SK-N-SH treated with all-trans-retinoic acid at 6 μM for 48 hours (cell line): ENCODE measurements at regions not wholly inside any gene's neighbourhood (a gene's known extent, or its start where the extent isn't known, plus 50 kb on each side); places are given as distances from the start of the nearest gene placed in this dataset.

Source experiments
- ATAC-seq: fragments of 200-7000 bp; cut with Tn5 transposase; 3 replicates; pipeline ENCODE4 v1.9.1; 2020; ENCODE audit warnings: mild to moderate bottlenecking, moderate library complexity
- ARNTL ChIP-seq: fragments of 450-650 bp; formaldehyde crosslinking; IDR thresholded peaks from 2 replicates; pipeline ENCODE4 v1.5.0; 2020; ENCODE audit warnings: low read depth, mild to moderate bottlenecking, moderate library complexity, borderline replicate concordance
- BACH2 ChIP-seq: fragments of 250-450 bp; sonication (Bioruptor Pico); IDR thresholded peaks from 2 replicates; pipeline ENCODE4 v1.9.0; 2021; ENCODE audit warnings: mild to moderate bottlenecking, borderline replicate concordance
- CSDC2 ChIP-seq: fragments of 250-450 bp; sonication (Bioruptor Pico); IDR thresholded peaks from 2 replicates; pipeline ENCODE4 v1.5.0; 2020; ENCODE audit warnings: mild to moderate bottlenecking, moderate library complexity
- ESRRG ChIP-seq: fragments of 250-450 bp; sonication (Bioruptor Pico); IDR thresholded peaks from 2 replicates; pipeline ENCODE4 v1.6.1; 2021; ENCODE audit warnings: mild to moderate bottlenecking
- GLIS3 ChIP-seq: fragments of 250-450 bp; sonication (Bioruptor Pico); IDR thresholded peaks from 2 replicates; pipeline ENCODE4 v1.5.0; 2020; ENCODE audit warnings: mild to moderate bottlenecking, moderate library complexity
- ISL1 ChIP-seq: fragments of 250-450 bp; sonication (Bioruptor Pico); IDR thresholded peaks from 2 replicates; pipeline ENCODE4 v2.1.2; 2022; ENCODE audit warnings: mild to moderate bottlenecking, moderate library complexity
- OSR1 ChIP-seq: fragments of 250-450 bp; sonication (Bioruptor Pico); IDR thresholded peaks from 2 replicates; pipeline ENCODE4 v1.8.0; 2022; ENCODE audit warnings: moderate library complexity, mild to moderate bottlenecking, inconsistent platforms
- PPARA ChIP-seq: fragments of 250-450 bp; sonication (Bioruptor Pico); IDR thresholded peaks from 2 replicates; pipeline ENCODE4 v1.5.0; 2020; ENCODE audit warnings: mild to moderate bottlenecking, borderline replicate concordance
- RARB ChIP-seq: fragments of 250-450 bp; sonication (Bioruptor Pico); IDR thresholded peaks from 2 replicates; pipeline ENCODE4 v1.8.0; 2021; ENCODE audit warnings: mild to moderate bottlenecking, moderate library complexity
- SNAI2 ChIP-seq: fragments of 250-450 bp; sonication (Bioruptor Pico); IDR thresholded peaks from 2 replicates; pipeline ENCODE4 v1.5.0; 2020; ENCODE audit warnings: mild to moderate bottlenecking, moderate library complexity
- TCF4 ChIP-seq: fragments of 250-450 bp; sonication (Bioruptor Pico); IDR thresholded peaks from 2 replicates; pipeline ENCODE4 v1.8.0; 2021; ENCODE audit warnings: mild to moderate bottlenecking, moderate library complexity, borderline replicate concordance
- TOX ChIP-seq: fragments of 250-450 bp; sonication (Bioruptor Pico); IDR thresholded peaks from 2 replicates; pipeline ENCODE4 v1.8.0; 2021; ENCODE audit warnings: mild to moderate bottlenecking, moderate library complexity, borderline replicate concordance
- ZC3H10 ChIP-seq: fragments of 250-450 bp; sonication (Bioruptor Pico); IDR thresholded peaks from 2 replicates; pipeline ENCODE4 v1.5.1; 2021; ENCODE audit warnings: mild to moderate bottlenecking, moderate library complexity
- ZFP3 ChIP-seq: fragments of 250-450 bp; sonication (Bioruptor Pico); IDR thresholded peaks from 2 replicates; pipeline ENCODE4 v1.5.0; 2020; ENCODE audit warnings: mild to moderate bottlenecking, moderate library complexity
- ZNF565 ChIP-seq: fragments of 450-650 bp; formaldehyde crosslinking; conservative IDR thresholded peaks from 2 replicates; pipeline ENCODE4 v1.5.0; 2020; ENCODE audit warnings: low read depth, mild to moderate bottlenecking, moderate library complexity
- ZNF70 ChIP-seq: fragments of 450-650 bp; formaldehyde crosslinking; IDR thresholded peaks from 2 replicates; pipeline ENCODE4 v1.5.0; 2020; ENCODE audit warnings: mild to moderate bottlenecking, moderate library complexity
- ZNF8 ChIP-seq: fragments of 450-650 bp; formaldehyde crosslinking; IDR thresholded peaks from 2 replicates; pipeline ENCODE4 v1.5.0; 2020; ENCODE audit warnings: mild to moderate bottlenecking, moderate library complexity
- TF ChIP-seq, protein P1 (sequence below): fragments of 250-450 bp; sonication (Bioruptor Pico); IDR thresholded peaks from 2 replicates; pipeline ENCODE4 v1.8.0; 2020; ENCODE audit warnings: mild to moderate bottlenecking, moderate library complexity, borderline replicate concordance
- TF ChIP-seq, protein P2 (sequence below): fragments of 250-450 bp; sonication (Bioruptor Pico); IDR thresholded peaks from 2 replicates; pipeline ENCODE4 v1.5.0; 2020; ENCODE audit warnings: mild to moderate bottlenecking, moderate library complexity
- TF ChIP-seq, protein P3 (sequence below): fragments of 250-450 bp; sonication (Bioruptor Pico); IDR thresholded peaks from 2 replicates; pipeline ENCODE4 v1.5.1; 2021; ENCODE audit warnings: mild to moderate bottlenecking, moderate library complexity
- TF ChIP-seq, protein P4 (sequence below): fragments of 250-450 bp; sonication (Bioruptor Pico); IDR thresholded peaks from 2 replicates; pipeline ENCODE4 v1.8.0; 2021; ENCODE audit warnings: low read depth, mild to moderate bottlenecking, moderate library complexity, borderline replicate concordance
- TF ChIP-seq, protein P5 (sequence below): fragments of 250-450 bp; sonication (Bioruptor Pico); IDR thresholded peaks from 2 replicates; pipeline ENCODE4 v1.5.1; 2020; ENCODE audit warnings: low read depth, mild to moderate bottlenecking, moderate library complexity

DNA sequence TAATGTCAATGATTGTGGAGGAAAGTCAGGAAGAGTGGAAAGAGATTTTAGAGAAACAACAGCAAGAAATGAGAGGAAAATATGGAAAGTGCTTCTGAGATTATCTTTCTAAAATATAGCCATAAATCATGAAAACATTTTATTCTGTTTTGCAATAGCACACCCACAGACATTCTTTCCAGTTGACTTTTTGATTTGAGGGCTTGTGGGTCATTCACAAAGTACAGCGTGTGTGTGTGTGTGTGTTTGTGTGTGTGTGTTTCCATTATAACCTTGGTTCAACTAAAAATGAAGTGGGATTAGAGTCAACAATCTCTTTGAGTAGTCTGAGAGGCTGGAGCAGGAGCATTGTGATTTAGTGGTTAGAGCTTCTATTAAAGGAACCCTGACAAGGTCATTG lies 116.6 kb upstream of the GAS1 start:
- ATAC-seq, result no peak; the same call in 2 of the 3 replicates
- no peak for TF ChIP-seq ZNF8 (CRISPR knock-in tag)
- peak; percentile 66; the same call in 1 of the 2 replicates for TF ChIP-seq ISL1
- TF ChIP-seq GLIS3, result no peak
- TF ChIP-seq ARNTL (CRISPR knock-in tag), result no peak
- TF ChIP-seq, protein P1, sequence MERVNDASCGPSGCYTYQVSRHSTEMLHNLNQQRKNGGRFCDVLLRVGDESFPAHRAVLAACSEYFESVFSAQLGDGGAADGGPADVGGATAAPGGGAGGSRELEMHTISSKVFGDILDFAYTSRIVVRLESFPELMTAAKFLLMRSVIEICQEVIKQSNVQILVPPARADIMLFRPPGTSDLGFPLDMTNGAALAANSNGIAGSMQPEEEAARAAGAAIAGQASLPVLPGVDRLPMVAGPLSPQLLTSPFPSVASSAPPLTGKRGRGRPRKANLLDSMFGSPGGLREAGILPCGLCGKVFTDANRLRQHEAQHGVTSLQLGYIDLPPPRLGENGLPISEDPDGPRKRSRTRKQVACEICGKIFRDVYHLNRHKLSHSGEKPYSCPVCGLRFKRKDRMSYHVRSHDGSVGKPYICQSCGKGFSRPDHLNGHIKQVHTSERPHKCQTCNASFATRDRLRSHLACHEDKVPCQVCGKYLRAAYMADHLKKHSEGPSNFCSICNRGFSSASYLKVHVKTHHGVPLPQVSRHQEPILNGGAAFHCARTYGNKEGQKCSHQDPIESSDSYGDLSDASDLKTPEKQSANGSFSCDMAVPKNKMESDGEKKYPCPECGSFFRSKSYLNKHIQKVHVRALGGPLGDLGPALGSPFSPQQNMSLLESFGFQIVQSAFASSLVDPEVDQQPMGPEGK (CRISPR knock-in tag), result no peak

DNA sequence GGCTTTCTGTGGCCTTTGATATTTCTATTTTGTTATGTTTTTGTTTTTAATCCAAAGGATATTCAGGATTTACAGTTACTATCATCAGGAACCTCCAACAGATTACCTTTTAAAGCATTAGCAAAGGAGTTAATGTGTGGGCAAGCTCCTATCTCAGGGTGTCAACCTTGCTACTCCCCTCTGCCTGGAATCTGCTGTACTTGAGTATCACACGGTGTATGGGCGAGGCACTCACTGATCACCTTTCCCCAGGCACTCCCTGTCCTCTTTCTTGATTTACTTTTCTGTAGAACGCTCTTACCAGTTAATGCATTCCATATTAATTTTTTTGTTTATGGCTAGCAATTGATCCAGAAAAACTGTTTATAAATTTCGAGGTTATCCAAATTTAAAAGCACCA lies 117.0 kb upstream of the GAS1 start:
- TF ChIP-seq ESRRG (CRISPR knock-in tag) (no peak), GLIS3 (no peak), ZNF8 (CRISPR knock-in tag) (no peak), ZFP3 (CRISPR knock-in tag) (no peak), OSR1 (CRISPR knock-in tag) (no peak), ZNF70 (CRISPR knock-in tag) (no peak), TCF4 (CRISPR knock-in tag) (no peak), ZC3H10 (CRISPR knock-in tag) (no peak), BACH2 (CRISPR knock-in tag) (no peak), PPARA (CRISPR knock-in tag) (no peak), RARB (CRISPR knock-in tag) (no peak), CSDC2 (CRISPR knock-in tag) (no peak), TOX (CRISPR knock-in tag) (no peak), ZNF565 (CRISPR knock-in tag) (no peak), SNAI2 (CRISPR knock-in tag) (no peak)
- TF ChIP-seq, protein P1 (CRISPR knock-in tag), result no peak
- TF ChIP-seq, protein P2, sequence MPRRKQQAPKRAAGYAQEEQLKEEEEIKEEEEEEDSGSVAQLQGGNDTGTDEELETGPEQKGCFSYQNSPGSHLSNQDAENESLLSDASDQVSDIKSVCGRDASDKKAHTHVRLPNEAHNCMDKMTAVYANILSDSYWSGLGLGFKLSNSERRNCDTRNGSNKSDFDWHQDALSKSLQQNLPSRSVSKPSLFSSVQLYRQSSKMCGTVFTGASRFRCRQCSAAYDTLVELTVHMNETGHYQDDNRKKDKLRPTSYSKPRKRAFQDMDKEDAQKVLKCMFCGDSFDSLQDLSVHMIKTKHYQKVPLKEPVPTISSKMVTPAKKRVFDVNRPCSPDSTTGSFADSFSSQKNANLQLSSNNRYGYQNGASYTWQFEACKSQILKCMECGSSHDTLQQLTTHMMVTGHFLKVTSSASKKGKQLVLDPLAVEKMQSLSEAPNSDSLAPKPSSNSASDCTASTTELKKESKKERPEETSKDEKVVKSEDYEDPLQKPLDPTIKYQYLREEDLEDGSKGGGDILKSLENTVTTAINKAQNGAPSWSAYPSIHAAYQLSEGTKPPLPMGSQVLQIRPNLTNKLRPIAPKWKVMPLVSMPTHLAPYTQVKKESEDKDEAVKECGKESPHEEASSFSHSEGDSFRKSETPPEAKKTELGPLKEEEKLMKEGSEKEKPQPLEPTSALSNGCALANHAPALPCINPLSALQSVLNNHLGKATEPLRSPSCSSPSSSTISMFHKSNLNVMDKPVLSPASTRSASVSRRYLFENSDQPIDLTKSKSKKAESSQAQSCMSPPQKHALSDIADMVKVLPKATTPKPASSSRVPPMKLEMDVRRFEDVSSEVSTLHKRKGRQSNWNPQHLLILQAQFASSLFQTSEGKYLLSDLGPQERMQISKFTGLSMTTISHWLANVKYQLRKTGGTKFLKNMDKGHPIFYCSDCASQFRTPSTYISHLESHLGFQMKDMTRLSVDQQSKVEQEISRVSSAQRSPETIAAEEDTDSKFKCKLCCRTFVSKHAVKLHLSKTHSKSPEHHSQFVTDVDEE (CRISPR knock-in tag), result no peak
- TF ChIP-seq, protein P3, sequence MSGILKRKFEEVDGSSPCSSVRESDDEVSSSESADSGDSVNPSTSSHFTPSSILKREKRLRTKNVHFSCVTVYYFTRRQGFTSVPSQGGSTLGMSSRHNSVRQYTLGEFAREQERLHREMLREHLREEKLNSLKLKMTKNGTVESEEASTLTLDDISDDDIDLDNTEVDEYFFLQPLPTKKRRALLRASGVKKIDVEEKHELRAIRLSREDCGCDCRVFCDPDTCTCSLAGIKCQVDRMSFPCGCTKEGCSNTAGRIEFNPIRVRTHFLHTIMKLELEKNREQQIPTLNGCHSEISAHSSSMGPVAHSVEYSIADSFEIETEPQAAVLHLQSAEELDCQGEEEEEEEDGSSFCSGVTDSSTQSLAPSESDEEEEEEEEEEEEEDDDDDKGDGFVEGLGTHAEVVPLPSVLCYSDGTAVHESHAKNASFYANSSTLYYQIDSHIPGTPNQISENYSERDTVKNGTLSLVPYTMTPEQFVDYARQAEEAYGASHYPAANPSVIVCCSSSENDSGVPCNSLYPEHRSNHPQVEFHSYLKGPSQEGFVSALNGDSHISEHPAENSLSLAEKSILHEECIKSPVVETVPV, result no peak
- TF ChIP-seq, protein P4, sequence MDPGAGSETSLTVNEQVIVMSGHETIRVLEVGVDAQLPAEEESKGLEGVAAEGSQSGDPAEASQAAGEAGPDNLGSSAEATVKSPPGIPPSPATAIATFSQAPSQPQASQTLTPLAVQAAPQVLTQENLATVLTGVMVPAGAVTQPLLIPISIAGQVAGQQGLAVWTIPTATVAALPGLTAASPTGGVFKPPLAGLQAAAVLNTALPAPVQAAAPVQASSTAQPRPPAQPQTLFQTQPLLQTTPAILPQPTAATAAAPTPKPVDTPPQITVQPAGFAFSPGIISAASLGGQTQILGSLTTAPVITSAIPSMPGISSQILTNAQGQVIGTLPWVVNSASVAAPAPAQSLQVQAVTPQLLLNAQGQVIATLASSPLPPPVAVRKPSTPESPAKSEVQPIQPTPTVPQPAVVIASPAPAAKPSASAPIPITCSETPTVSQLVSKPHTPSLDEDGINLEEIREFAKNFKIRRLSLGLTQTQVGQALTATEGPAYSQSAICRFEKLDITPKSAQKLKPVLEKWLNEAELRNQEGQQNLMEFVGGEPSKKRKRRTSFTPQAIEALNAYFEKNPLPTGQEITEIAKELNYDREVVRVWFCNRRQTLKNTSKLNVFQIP (CRISPR knock-in tag), result no peak
- TF ChIP-seq, protein P5, sequence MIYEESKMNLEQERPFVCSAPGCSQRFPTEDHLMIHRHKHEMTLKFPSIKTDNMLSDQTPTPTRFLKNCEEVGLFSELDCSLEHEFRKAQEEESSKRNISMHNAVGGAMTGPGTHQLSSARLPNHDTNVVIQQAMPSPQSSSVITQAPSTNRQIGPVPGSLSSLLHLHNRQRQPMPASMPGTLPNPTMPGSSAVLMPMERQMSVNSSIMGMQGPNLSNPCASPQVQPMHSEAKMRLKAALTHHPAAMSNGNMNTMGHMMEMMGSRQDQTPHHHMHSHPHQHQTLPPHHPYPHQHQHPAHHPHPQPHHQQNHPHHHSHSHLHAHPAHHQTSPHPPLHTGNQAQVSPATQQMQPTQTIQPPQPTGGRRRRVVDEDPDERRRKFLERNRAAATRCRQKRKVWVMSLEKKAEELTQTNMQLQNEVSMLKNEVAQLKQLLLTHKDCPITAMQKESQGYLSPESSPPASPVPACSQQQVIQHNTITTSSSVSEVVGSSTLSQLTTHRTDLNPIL (CRISPR knock-in tag), result no peak
- TF ChIP-seq, all 23 proteins: peak for 0
- ATAC-seq, result no peak
